Renal cortical epithelial cell (primary cell): ENCODE measurements at regions not wholly inside any gene's neighbourhood (a gene's known extent, or its start where the extent isn't known, plus 50 kb on each side); places are given as distances from the start of the nearest gene placed in this dataset.
A peak's percentile ranks its signal among the peaks of the same experiment; 100 is the strongest.

Experiments
- DNase-seq: peaks from one replicate; pipeline ENCODE4 v3.0.0-alpha.2; 2011; ENCODE audit warnings: low read depth

- DNase-seq = no peak
Measured at GRCh38 chr2:16565481-16565880, 100.2 kb downstream of the CYRIA start.

- DNase-seq = no peak
Measured at GRCh38 chr2:16561676-16562075, 104.0 kb downstream of the CYRIA start.

GRCh38 chr2:16561251-16561650 is 104.4 kb downstream of the CYRIA start:
- no peak for DNase-seq

- DNase-seq = no peak
Measured at GRCh38 chr2:16559278-16560067, 106.2 kb downstream of the CYRIA start.

GRCh38 chr2:16554060-16554583 is 111.5 kb downstream of the CYRIA start:
- DNase-seq = no peak

GRCh38 chr2:16553226-16553625 is 112.4 kb downstream of the CYRIA start:
- DNase-seq = peak; percentile 57

GRCh38 chr2:16552202-16552601 is 113.4 kb downstream of the CYRIA start:
- no peak for DNase-seq

- no peak for DNase-seq
Measured at GRCh38 chr2:16548036-16548435, 117.6 kb downstream of the CYRIA start.

- peak; percentile 66 for DNase-seq
Measured at GRCh38 chr2:16546128-16546754, 119.4 kb downstream of the CYRIA start.

GRCh38 chr2:16538707-16539106 is 126.9 kb downstream of the CYRIA start:
- DNase-seq = no peak

GRCh38 chr2:16537347-16537746 is 128.3 kb downstream of the CYRIA start:
- DNase-seq = no peak

- DNase-seq = no peak
Measured at GRCh38 chr2:16526193-16526592, 139.4 kb downstream of the CYRIA start.

GRCh38 chr2:16525265-16525887 is 140.3 kb downstream of the CYRIA start:
- DNase-seq = no peak

- DNase-seq = no peak
Measured at GRCh38 chr2:16523711-16524110, 141.9 kb downstream of the CYRIA start.

- DNase-seq = no peak
Measured at GRCh38 chr2:16522031-16522831, 143.4 kb downstream of the CYRIA start.

- DNase-seq = no peak
Measured at GRCh38 chr2:16520891-16521290, 144.7 kb downstream of the CYRIA start.

- DNase-seq = no peak
Measured at GRCh38 chr2:16515696-16516095, 149.9 kb downstream of the CYRIA start.

- no peak for DNase-seq
Measured at GRCh38 chr2:16513626-16514025, 152.0 kb downstream of the CYRIA start.

- no peak for DNase-seq
Measured at GRCh38 chr2:16511041-16511440, 154.6 kb downstream of the CYRIA start.

GRCh38 chr2:16509042-16509441 is 156.6 kb downstream of the CYRIA start:
- no peak for DNase-seq

GRCh38 chr2:16508490-16508851 is 157.2 kb downstream of the CYRIA start:
- DNase-seq = no peak
